ENCODE measurements at regions not wholly inside any gene's neighbourhood (a gene's known extent, or its start where the extent isn't known, plus 50 kb on each side); places are given as distances from the start of the nearest gene placed in this dataset.

- Histone ChIP-seq H2BK5ac (ENCODE audit: low read depth, low read length, poor library complexity, severe bottlenecking) (no peak overlapping the region), H3K56ac (ENCODE audit: extremely low read depth, insufficient read depth, low read length) (no peak overlapping the region), H4K5ac (ENCODE audit: low read depth, low read length) (no peak overlapping the region), H3K9me3 (ENCODE audit: control insufficient read depth, insufficient read depth, low read length) (no peaks in the 10 kb centered on the region), H3K4me2 (ENCODE audit: low read depth, low read length) (no peak overlapping the region), H3K14ac (replicated peaks; ENCODE audit: low read depth, low read length) (no peak overlapping the region), H3K4me1 (ENCODE audit: control insufficient read depth, insufficient read depth, low read length) (no peaks in the 10 kb centered on the region), H4K8ac (ENCODE audit: low read depth in 2 of 2, low read length in 2 of 2) (no peak overlapping the region), H3K4me3 (ENCODE audit: insufficient read depth, low read depth, low read length) (no peak overlapping the region), H4K20me1 (ENCODE audit: insufficient read depth, low read length) (no peaks in the 10 kb centered on the region), H2AK9ac (replicated peaks; ENCODE audit: low read depth, low read length, poor library complexity) (no peak overlapping the region), H4K91ac (ENCODE audit: insufficient read depth, low read depth, low read length) (no peak overlapping the region), H2AK5ac (ENCODE audit: low read depth, low read length) (no peak overlapping the region), H3K27ac (ENCODE audit: insufficient read depth, low read length) (no peak overlapping the region), H3K18ac (ENCODE audit: low read depth, low read length) (no peak overlapping the region), H3K27me3 (ENCODE audit: control insufficient read depth, insufficient read depth, low read length) (no peaks in the 10 kb centered on the region), H3K23ac (ENCODE audit: low read depth, low read length) (no peak overlapping the region), H3K79me1 (ENCODE audit: low read depth in 1 of 2, low read length in 2 of 2) (no peaks in the 10 kb centered on the region), H2BK20ac (ENCODE audit: low read depth, low read length) (no peak overlapping the region), H2BK120ac (ENCODE audit: low read depth, low read length) (no peak overlapping the region), H3K9ac (ENCODE audit: low read depth, low read length) (no peak overlapping the region), H3K4ac (ENCODE audit: low read depth, low read length) (no peak overlapping the region), H2AFZ (replicated peaks; ENCODE audit: low read length, poor library complexity) (no peak overlapping the region), H2BK15ac (ENCODE audit: low read depth, low read length) (no peak overlapping the region), H3K9me1 (ENCODE audit: insufficient read depth, low read length) (no peaks in the 10 kb centered on the region), H3K36me3 (ENCODE audit: control insufficient read depth, insufficient read depth, low read length) (no peaks in the 10 kb centered on the region)
- no peak for ATAC-seq (ENCODE audit: low read depth)
- in situ Hi-C loops (cut with MboI; ENCODE audit: low sequenced_read_pairs) = no loop called here
- dilution Hi-C loops (cut with HindIII; ENCODE audit: low sequenced_read_pairs, unreplicated experiment) = no loop called here
- ChIA-PET POLR2A (ENCODE audit: unreplicated experiment) (no interaction called here), CTCF (no interaction called here)
- DNase-seq = no peak
- no TSS peak for BruUV-seq (replicated peaks)
- WGBS, 2 experiments (ENCODE audit: extremely low coverage in 2 of 2, insufficient read length in 1 of 2) = no CpG with 5 or more reads among the region's 4 CpGs
- TF ChIP-seq MXI1 (IDR thresholded peaks at IDR 0.05; ENCODE audit: borderline replicate concordance, low read depth, low read length) = no peak
- no peak for TF ChIP-seq NFE2L2 (IDR thresholded peaks at IDR 0.05; ENCODE audit: low read depth, low read length)
- TF ChIP-seq SMC3 (IDR thresholded peaks at IDR 0.05; ENCODE audit: low read depth, low read length) = no peak
- intact Hi-C loops (cut with micrococcal nuclease) = no loop called here
Observed at GRCh38 chr3:165259541-165260193, 63.5 kb upstream of the SLITRK3 start.
